Activated CD4-positive, alpha-beta T cell treated with anti-CD3 and anti-CD28 coated beads, Interleukin-2, amount 50 U/mL, for 24 hours (primary cell): ENCODE measurements at regions not wholly inside any gene's neighbourhood (a gene's known extent, or its start where the extent isn't known, plus 50 kb on each side); places are given as distances from the start of the nearest gene placed in this dataset.

Experiments used
- DNase-seq, 2 donors: peaks; one replicate each; pipeline ENCODE4 v3.0.0-alpha.2; 2020; ENCODE audit warnings: low read depth in 1 of 2, low spot score in 1 of 2

DNA sequence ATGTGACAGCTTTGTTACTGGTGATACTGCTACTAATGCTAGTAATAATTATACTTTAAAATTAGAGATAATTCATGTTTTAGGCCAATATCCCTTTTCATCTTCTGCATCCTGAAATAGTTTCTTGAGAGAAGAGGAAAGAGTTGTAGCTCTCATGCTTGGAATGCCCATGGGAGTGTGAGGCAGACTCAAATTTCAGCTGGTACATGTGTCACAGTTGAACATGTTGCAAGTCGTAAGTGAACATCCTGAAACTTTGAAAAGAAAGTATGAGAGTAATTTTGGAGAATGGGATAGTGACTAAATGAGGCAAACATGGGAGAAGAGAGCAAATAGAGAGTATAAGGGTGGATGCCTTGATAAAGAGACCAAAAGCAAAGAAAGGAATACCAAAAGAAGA lies 168.0 kb downstream of the TMTC3 start:
- DNase-seq, result no peak

DNA sequence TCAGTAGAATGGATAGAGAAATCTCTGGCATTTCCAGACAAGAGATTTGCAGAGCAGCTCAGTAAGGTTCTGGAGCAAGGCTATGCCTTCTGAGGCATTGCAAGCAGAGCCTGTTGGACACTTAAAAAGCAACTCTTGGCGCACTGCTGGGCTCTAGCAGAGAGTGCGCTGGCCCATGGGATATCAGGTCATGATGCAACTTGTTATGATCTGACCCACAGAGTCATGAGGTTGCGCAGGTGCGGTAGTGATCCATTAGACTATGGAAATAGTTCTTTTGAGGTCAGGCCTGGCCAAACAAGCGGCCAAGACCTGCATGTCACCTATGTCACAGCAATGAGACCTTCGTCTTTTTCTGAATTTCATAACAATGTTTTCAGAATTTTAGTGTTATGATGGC lies 168.6 kb downstream of the TMTC3 start:
- DNase-seq, result no peak

- no peak for DNase-seq
Measured at GRCh38 chr12:88313554-88313953, 171.4 kb downstream of the TMTC3 start.

DNA sequence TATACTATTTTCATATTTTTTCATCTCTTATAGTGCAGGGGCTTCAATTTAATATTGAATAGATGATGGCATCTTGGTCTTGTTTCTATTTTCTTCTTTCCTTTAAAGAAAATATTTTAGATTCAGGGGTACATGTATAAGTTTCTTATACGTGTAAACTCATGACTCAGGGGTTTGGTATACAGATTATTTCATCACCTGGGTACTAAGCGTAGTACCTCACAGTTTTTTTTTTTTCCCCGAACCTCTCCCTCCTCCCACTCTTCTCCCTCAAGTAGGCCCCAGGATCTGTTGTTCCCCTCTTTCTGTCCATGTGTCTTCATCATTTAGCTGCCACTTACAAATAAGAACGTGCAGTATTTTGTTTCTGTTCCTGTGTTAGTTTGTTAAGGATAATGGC lies 172.6 kb downstream of the TMTC3 start:
- no peak for DNase-seq

GRCh38 chr12:88318726-88319125 lies 176.6 kb downstream of the TMTC3 start:
- DNase-seq, result no peak

GRCh38 chr12:88325076-88325815 lies 183.1 kb downstream of the TMTC3 start:
- DNase-seq, result no peak

GRCh38 chr12:88325816-88326189 lies 183.7 kb downstream of the TMTC3 start:
- no peak for DNase-seq

DNA sequence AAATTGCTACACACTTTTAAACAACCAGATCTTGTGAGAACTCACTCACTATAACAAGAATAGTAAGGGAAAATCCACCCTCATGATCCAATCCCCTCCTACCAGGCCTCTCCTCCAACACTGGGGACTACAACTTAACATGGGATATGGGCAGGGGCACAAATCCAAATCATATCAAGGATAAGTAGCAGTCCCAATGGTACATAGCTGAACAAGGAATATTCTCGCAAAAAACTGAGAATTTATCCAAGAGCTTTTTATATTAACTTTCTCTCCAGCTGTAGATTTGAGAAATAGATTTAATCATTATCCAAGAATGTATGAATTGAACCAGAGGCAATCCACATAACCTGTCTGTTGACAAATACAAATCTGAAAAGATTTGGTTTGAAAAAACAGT lies 185.2 kb downstream of the TMTC3 start:
- DNase-seq, result no peak

DNA sequence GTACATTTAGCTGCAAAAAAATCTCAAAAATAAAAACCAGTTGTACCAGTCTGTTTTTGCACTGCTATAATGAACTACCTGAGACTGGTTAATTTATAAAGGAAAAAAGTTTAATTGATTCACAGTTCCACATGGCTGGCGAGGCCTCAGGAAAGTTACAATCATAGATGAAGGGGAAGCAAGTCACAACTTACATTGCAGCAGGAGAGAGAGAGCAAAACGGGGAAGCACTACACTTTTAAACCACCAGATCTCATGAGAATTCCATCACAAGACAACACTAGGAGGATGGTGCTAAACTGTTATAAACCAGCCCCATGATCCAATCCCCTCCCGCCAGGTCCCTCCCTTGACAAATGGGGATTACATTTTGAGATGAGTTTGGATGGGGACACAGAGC lies 186.0 kb downstream of the TMTC3 start:
- no peak for DNase-seq

DNA sequence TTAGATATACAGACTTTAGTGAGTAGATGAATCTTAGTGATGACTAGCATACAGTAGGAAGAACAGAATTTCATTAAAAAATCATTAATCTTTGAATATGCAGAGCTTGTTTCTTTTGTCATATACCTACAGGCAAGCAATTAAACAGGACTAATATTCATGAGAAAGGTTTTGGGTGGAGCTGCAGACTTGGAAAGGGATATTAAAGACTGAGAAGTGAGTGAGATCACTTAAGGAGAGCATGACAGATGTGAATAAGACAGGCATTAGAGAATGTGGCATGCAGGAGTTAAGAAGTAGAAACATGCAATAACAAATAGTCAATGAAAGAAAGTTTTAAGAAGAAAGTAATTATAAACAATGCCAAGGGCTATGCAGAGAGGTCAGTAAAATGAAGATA lies 187.7 kb downstream of the TMTC3 start:
- DNase-seq, result no peak

- no peak for DNase-seq
Measured at GRCh38 chr12:88334271-88334670, 192.2 kb downstream of the TMTC3 start.

DNA sequence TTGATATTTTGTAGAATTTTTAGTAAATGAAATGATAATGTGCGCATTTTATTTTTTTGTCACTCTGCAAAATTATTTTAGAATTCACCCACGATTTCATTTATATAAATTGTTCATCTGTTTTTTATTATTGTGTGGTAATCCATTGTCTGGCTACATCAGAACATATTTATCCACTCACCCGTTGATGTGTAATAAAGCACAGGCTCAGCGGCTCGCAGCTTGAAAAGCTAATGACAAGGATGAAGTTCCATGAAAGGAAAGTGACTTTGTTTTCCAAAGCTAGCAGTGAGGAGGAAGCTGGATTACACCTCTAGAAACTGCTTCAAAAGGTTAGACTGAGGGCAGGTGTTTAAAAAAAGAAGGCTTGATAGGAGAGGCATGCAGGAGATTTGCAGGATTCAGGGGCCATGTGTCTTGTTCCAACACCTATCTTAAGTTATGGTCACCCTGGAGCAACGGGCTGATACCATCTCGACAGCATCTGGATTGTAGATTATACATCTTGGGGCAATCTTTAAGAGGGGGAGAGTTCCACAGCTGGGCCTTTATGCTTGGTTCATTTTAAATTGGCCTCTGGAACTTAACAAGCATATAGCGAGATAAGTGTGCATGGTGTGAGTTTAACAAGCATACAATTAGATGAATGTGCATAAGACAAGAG lies 194.1 kb downstream of the TMTC3 start:
- no peak for DNase-seq

DNA sequence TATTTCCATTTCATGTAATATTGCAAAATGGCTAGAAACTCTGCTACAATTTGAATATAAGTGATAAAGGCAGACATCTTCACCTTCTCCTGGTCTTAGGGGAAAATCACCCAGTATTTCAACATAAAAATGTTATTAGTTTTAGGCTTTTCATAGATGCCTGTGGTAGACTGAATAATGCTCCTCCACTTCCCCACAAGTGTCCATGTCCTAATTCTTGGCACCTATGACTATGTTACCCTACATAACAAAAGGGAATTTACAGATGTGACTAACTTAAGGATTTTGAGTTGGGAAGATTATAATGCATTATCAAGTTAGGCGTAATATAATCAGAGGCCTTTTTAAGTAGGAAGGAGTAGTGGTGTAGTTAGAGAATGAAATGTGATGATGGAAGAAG lies 196.4 kb downstream of the TMTC3 start:
- no peak for DNase-seq

GRCh38 chr12:88339254-88339949 lies 197.3 kb downstream of the TMTC3 start:
- no peak for DNase-seq

GRCh38 chr12:88339966-88340365 lies 197.9 kb downstream of the TMTC3 start:
- no peak for DNase-seq

DNA sequence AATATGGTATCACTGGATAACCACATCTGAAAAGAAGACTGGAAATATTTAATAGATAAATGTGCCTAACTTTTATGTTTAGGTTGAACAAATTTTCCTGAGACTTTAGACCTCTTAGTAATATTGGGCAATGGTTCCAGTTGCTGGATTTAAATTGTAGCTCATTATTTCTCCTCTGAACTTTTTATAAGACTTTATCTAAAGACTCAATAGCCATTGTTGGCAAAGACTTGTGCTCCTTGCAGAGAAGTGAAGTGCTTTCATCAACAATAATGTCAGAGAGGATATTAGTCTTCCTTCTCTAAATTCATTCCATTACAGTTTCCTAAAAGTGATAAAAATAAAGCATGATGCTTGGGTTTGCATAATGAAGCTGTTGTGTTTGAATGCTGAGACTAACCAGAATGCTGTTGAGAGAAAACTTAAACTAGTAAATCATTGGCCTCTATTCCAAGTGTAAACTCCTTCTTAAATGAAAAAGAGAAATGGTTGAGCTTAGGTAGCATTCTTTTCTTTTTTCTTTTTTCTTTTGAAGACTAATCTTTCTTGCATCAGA lies 200.2 kb downstream of the TMTC3 start:
- DNase-seq, result no peak

DNA sequence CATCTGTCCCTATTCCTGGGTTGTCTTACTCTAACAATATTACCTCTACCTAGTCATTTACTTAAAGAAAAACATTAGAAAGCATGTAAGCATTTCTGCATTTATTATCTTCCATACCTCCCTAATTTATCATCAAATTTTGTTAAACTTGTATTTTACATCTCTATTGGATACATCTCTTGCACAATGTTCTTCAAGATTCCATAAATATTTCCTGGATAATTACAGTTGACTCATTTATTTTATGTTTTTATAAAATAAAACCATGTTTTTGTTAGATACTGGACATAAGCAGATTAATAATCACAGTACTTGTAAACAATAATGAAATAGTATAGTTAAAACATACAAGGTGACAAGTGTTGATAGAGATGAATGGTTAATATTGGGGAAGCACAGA lies 209.0 kb downstream of the TMTC3 start:
- DNase-seq, result no peak

DNA sequence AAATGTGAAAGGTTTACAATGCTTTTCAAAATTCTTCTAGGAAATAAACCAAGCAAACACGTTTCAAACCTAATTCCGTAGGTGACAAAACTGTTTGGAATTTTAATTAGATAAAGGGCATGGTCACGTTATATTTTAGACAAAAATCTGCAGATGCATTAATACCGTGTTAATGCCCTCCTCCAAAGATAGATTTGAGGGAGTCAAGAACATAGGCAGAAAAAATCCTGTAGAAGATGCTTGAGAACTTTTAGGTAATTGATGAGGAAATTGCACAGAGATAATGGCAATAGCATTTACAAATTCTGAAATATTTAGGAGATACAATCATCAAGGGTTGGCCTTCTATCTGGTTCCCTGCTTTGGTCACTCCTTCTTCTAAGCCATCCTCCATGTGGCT lies 212.6 kb downstream of the TMTC3 start:
- DNase-seq, result no peak

DNA sequence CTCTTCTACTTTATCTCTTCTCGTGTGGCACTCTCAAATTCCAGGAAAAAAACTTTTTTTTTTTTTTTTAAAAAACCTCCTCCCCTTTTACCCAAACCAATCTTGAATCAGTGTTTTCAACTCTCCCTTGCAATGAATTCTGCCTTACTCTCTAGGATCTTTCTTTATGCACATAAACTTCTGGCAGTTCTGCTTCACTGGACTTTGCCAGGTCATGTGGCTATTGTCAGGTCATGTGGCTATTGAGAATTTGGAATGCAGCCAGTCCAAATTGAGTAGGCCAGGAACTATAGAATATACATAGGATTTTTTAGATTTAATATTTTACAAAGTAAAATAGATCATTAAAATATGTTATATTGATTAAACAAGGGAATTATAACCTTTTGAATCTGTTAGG lies 218.2 kb downstream of the TMTC3 start:
- no peak for DNase-seq

DNA sequence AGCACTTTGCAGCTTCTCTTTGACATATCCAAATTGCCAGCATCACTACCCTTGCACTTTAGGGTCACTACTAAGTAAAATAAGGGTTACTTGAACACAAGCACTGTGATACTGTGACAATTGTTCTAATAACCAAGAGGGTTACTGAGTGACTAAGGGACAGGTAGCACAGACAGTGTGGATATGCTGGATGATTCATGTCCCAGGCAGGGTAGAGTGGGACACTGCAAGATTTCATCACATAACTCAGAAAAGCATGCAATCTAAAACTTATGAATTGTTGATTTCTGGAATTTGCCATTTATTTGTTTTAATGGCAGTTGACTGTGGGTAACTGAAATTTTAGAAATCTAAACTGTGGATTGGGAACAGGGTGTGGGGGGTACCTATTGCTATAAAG lies 218.8 kb downstream of the KITLG start:
- DNase-seq, result no peak

- DNase-seq, result no peak
Measured at GRCh38 chr12:88362439-88362838, 217.8 kb downstream of the KITLG start.

GRCh38 chr12:88365403-88365802 lies 214.9 kb downstream of the KITLG start:
- no peak for DNase-seq
